ENCODE measurements at regions not wholly inside any gene's neighbourhood (a gene's known extent, or its start where the extent isn't known, plus 50 kb on each side); places are given as distances from the start of the nearest gene placed in this dataset.

DNA sequence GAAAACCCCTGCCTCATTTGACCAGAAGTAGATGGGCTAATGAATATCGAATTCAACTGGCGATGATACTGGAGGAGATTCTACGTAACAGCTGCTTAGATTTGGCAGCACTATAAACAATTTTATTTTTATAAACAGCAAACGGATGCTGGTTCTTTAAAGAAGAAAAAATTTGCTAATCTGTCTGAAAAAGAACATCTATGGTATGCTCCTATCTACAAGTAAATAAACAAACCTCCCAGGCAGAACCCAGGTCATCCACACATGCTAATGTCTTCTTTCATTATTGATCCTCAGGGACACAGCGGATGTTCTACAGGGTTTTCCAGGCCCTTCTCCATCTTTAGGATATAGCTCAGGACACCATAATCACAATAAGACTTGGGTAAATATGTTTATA, 291.3 kb downstream of the ALDH8A1 start:
- intact Hi-C loops (cut with micrococcal nuclease; ENCODE audit: unreplicated experiment), result no loop called here
- no peaks in the 10 kb centered on the region for H3K36me3 ChIP-seq (ENCODE audit: low read depth)
- no peak for DNase-seq
- H3F3A ChIP-seq (ENCODE audit: insufficient read depth, low read depth), result no peaks in the 10 kb centered on the region
- BruUV-seq (replicated peaks), result no TSS peak
- no peak overlapping the region for H3K4me3 ChIP-seq
- H3K9me3 ChIP-seq (ENCODE audit: insufficient read depth, low read depth), result no peaks in the 10 kb centered on the region
- no peaks in the 10 kb centered on the region for H3K79me2 ChIP-seq (ENCODE audit: low read depth)
- TF ChIP-seq, protein P1, sequence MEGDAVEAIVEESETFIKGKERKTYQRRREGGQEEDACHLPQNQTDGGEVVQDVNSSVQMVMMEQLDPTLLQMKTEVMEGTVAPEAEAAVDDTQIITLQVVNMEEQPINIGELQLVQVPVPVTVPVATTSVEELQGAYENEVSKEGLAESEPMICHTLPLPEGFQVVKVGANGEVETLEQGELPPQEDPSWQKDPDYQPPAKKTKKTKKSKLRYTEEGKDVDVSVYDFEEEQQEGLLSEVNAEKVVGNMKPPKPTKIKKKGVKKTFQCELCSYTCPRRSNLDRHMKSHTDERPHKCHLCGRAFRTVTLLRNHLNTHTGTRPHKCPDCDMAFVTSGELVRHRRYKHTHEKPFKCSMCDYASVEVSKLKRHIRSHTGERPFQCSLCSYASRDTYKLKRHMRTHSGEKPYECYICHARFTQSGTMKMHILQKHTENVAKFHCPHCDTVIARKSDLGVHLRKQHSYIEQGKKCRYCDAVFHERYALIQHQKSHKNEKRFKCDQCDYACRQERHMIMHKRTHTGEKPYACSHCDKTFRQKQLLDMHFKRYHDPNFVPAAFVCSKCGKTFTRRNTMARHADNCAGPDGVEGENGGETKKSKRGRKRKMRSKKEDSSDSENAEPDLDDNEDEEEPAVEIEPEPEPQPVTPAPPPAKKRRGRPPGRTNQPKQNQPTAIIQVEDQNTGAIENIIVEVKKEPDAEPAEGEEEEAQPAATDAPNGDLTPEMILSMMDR (conservative IDR thresholded peaks at IDR 0.05), result no peak
- no peak for TF ChIP-seq EZH2 (IDR thresholded peaks at IDR 0.05; ENCODE audit: low read depth)
- peaks cover 10% of the 10 kb centered on the region for H3K4me1 ChIP-seq (replicated peaks; ENCODE audit: insufficient read depth)
- CTCF ChIA-PET, result interaction anchor here (0.6 kb wide), 2 partner anchors 18 to 95 kb away, joined by 3 read pairs; no protein-coding TSS in a partner anchor
- H3K4me2 ChIP-seq, result no peak overlapping the region
- POLR2A ChIA-PET (ENCODE audit: unreplicated experiment), result interaction anchor here (0.6 kb wide), 1 partner anchor 15 kb away, joined by 5 read pairs; no protein-coding TSS in a partner anchor
- 0 out of 2 replicates have a peak, but pooled peaks cover 7% of the 10 kb centered on the region for H3K9me2 ChIP-seq (ENCODE audit: insufficient read depth)
- H3K27ac ChIP-seq, result no peak overlapping the region
- H4K20me1 ChIP-seq (ENCODE audit: insufficient read depth), result no peaks in the 10 kb centered on the region
- H2AFZ ChIP-seq, result no peak overlapping the region
- no peaks in the 10 kb centered on the region for H3K27me3 ChIP-seq (ENCODE audit: insufficient read depth, low read depth)

DNA sequence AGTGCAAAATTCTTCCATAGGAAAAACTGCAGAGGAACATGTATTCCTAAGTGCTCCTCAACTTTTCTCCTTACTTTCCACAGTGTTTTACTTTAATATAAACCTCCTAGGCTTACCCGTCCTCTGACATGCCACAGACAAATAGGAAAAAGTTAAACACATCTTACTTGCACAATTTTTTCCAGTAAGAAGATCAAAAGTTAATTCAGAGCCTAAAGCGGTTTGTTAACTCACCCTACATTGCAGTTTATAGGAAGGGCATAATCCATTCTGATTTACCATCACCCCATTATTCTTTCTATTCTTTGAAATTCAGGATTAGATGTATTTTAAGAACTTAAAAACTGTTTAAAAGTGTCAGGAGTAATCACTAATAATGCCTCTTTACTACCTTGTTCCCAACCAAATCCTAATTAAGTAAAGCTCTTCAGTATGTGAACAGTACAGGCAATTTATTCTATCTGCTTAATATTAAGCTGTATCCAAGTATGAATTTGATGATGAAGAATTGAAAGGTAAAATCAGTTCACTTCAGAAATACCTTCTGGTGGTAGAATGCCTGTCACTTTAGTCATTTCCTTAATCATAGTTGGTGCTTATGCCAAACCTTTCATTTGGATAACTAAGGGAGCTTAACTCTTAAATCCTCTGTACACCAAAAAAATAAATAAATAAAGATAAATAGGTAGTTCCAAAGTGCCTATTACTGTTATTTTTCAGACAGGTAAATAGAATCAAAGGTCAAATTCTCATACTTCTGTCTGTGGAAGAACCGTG, 292.0 kb downstream of the ALDH8A1 start:
- intact Hi-C loops (cut with micrococcal nuclease; ENCODE audit: unreplicated experiment), result no loop called here
- H3K79me2 ChIP-seq (ENCODE audit: low read depth), result no peaks in the 10 kb centered on the region
- H3K4me3 ChIP-seq, result no peak overlapping the region
- H4K20me1 ChIP-seq (ENCODE audit: insufficient read depth), result no peaks in the 10 kb centered on the region
- H3K4me1 ChIP-seq (replicated peaks; ENCODE audit: insufficient read depth), result peaks cover 10% of the 10 kb centered on the region
- no TSS peak for BruUV-seq (replicated peaks)
- no peaks in the 10 kb centered on the region for H3K27me3 ChIP-seq (ENCODE audit: insufficient read depth, low read depth)
- no peak overlapping the region for H3K4me2 ChIP-seq
- H2AFZ ChIP-seq, result no peak overlapping the region
- CTCF ChIA-PET, result interaction anchor here (0.6 kb wide), 2 partner anchors 17 to 94 kb away, joined by 3 read pairs; no protein-coding TSS in a partner anchor
- H3K9me2 ChIP-seq (ENCODE audit: insufficient read depth), result 0 out of 2 replicates have a peak, but pooled peaks cover 7% of the 10 kb centered on the region
- peak in 1 of 2 experiments; percentile 65 for DNase-seq
- no peaks in the 10 kb centered on the region for H3K9me3 ChIP-seq (ENCODE audit: insufficient read depth, low read depth)
- TF ChIP-seq EZH2 (IDR thresholded peaks at IDR 0.05; ENCODE audit: low read depth), result no peak
- TF ChIP-seq, protein P1 (conservative IDR thresholded peaks at IDR 0.05), result no peak
- no peaks in the 10 kb centered on the region for H3F3A ChIP-seq (ENCODE audit: insufficient read depth, low read depth)
- H3K27ac ChIP-seq, result no peak overlapping the region
- POLR2A ChIA-PET (ENCODE audit: unreplicated experiment), result interaction anchor here (0.6 kb wide), 1 partner anchor 16 kb away, joined by 5 read pairs; no protein-coding TSS in a partner anchor
- H3K36me3 ChIP-seq (ENCODE audit: low read depth), result no peaks in the 10 kb centered on the region

DNA sequence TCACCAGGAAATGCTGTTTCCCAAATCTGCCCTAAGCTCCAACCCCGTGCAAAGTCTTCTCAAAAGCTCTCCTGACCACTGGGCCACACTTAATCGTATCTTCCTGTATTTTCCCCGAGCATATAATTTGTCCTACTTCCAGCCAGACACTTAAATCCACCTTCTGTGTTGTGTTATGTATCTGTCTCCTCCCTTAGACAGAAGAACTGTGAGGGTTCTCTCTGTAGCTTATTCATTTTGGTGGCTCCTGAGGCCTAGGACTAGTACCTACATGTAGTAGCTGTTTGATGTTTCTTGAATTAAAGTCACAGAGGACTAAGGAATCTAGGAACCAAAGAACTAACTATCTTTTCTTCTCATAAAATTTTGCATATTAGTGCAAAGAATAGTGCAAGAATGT, 292.6 kb downstream of the ALDH8A1 start:
- DNase-seq, result no peak
- ChIA-PET POLR2A (ENCODE audit: unreplicated experiment) (no interaction called here), CTCF (no interaction called here)
- H3K9me2 ChIP-seq (ENCODE audit: insufficient read depth), result 0 out of 2 replicates have a peak, but pooled peaks cover 7% of the 10 kb centered on the region
- BruUV-seq (replicated peaks), result no TSS peak
- H3K4me2 ChIP-seq, result no peak overlapping the region
- no peak for TF ChIP-seq EZH2 (IDR thresholded peaks at IDR 0.05; ENCODE audit: low read depth)
- TF ChIP-seq, protein P1 (conservative IDR thresholded peaks at IDR 0.05), result no peak
- H3K79me2 ChIP-seq (ENCODE audit: low read depth), result no peaks in the 10 kb centered on the region
- H3F3A ChIP-seq (ENCODE audit: insufficient read depth, low read depth), result no peaks in the 10 kb centered on the region
- H3K27ac ChIP-seq, result no peak overlapping the region
- intact Hi-C loops (cut with micrococcal nuclease; ENCODE audit: unreplicated experiment), result no loop called here
- H3K36me3 ChIP-seq (ENCODE audit: low read depth), result no peaks in the 10 kb centered on the region
- no peaks in the 10 kb centered on the region; the same call in 1 of the 2 replicates for H3K9me3 ChIP-seq (ENCODE audit: insufficient read depth, low read depth)
- no peak overlapping the region for H3K4me3 ChIP-seq
- H3K27me3 ChIP-seq (ENCODE audit: insufficient read depth, low read depth), result no peaks in the 10 kb centered on the region
- no peak overlapping the region for H2AFZ ChIP-seq
- peaks cover 10% of the 10 kb centered on the region for H3K4me1 ChIP-seq (replicated peaks; ENCODE audit: insufficient read depth)
- H4K20me1 ChIP-seq (ENCODE audit: insufficient read depth), result no peaks in the 10 kb centered on the region
